Endothelial cell of umbilical vein (primary cell): ENCODE measurements at regions not wholly inside any gene's neighbourhood (a gene's known extent, or its start where the extent isn't known, plus 50 kb on each side); places are given as distances from the start of the nearest gene placed in this dataset.

Source experiments
- BruUV-seq: library from RNA; stranded (reverse); fragments of 400-500 nt; replicated peaks from 2 replicates; lab custom pipeline; 2021; lab: Mats Ljungman, UMichigan
- CTCF ChIA-PET: fragments of 300-600, 350-600 bp; sonication (Branson Sonifier 250); formaldehyde crosslinking; loops from one replicate; lab custom pipeline; 2021; ENCODE audit warnings: antibody characterized with exemption, inconsistent platforms; lab: Charles Lee
- POLR2A ChIA-PET: fragments of 300-600, 350-600 bp; sonication (Branson Sonifier 250); formaldehyde crosslinking; loops from one replicate; lab custom pipeline; 2021; ENCODE audit warnings: antibody characterized with exemption, inconsistent platforms; lab: Charles Lee
- DNase-seq: peaks from one replicate; pipeline ENCODE4 v3.0.0-alpha.2; 2011; ENCODE audit warnings: low read depth, low spot score
- FAIRE-seq: peaks from 2 replicates; lab custom pipeline; 2011; peaks lifted over from hg19 to GRCh38; lab: Jason Lieb, UNC
- H2AFZ ChIP-seq: 2 replicates; pipeline ENCODE4 v1.6.0; 2012; ENCODE audit warnings: low read depth, low read length, control low read depth, inconsistent platforms
- H3K27ac ChIP-seq: 2 replicates; pipeline ENCODE4 v1.5.1; 2011; ENCODE audit warnings: low read depth, mild to moderate bottlenecking, control low read depth, low read length, moderate library complexity; ENCODE audit not compliant: insufficient read depth
- H3K27me3 ChIP-seq, 2 experiments: 2 replicates each; pipeline versions ENCODE4 v1.6.0 to v1.6.1; 2011; ENCODE audit warnings: low read length in 2 of 2, mixed read lengths in 1 of 2; ENCODE audit not compliant: control insufficient read depth in 2 of 2, insufficient read depth in 2 of 2
- H3K36me3 ChIP-seq, 2 experiments: 2 replicates in 1 of 2; 3 replicates in 1 of 2; pipeline ENCODE4 v1.5.1; 2011; ENCODE audit warnings: low read length in 2 of 2, mild to moderate bottlenecking in 1 of 2, moderate library complexity in 1 of 2; ENCODE audit not compliant: control insufficient read depth in 2 of 2, insufficient read depth in 2 of 2; ENCODE audit errors: extremely low read depth in 1 of 2
- H3K4me1 ChIP-seq: 3 replicates; pipeline ENCODE4 v1.5.1; 2011; ENCODE audit warnings: mild to moderate bottlenecking, low read length; ENCODE audit not compliant: control insufficient read depth, insufficient read depth; ENCODE audit errors: extremely low read depth
- H3K4me2 ChIP-seq: 2 replicates; pipeline ENCODE4 v1.6.1; 2011; ENCODE audit warnings: low read length, control low read depth, mixed read lengths; ENCODE audit not compliant: insufficient read depth
- H3K4me3 ChIP-seq, 3 experiments: fragments of 200-600 bp in 1 of 3; sonication (generic), shearing (Covaris generic) in 1 of 3; replicated peaks in 1 of 3; 2 replicates each; pipeline ENCODE4 v1.5.1; 2011 to 2016; ENCODE audit warnings: control low read depth in 3 of 3, low read length in 3 of 3, mild to moderate bottlenecking in 2 of 3, inconsistent platforms in 1 of 3, low read depth in 1 of 3, moderate library complexity in 1 of 3; ENCODE audit not compliant: insufficient read depth in 1 of 3
- H3K79me2 ChIP-seq: 2 replicates; pipeline ENCODE4 v1.6.0; 2012; ENCODE audit warnings: low read length, inconsistent platforms; ENCODE audit not compliant: control insufficient read depth, insufficient read depth
- H3K9ac ChIP-seq: replicated peaks from 2 replicates; pipeline ENCODE3; 2011; ENCODE audit warnings: low read length, control low read depth; ENCODE audit not compliant: insufficient read depth; ENCODE audit errors: extremely low read depth
- H3K9me1 ChIP-seq: replicated peaks from 3 replicates; pipeline ENCODE4 v1.6.0; 2011; ENCODE audit warnings: mild to moderate bottlenecking, low read length; ENCODE audit not compliant: control insufficient read depth, insufficient read depth; ENCODE audit errors: extremely low read depth
- H3K9me3 ChIP-seq: replicated peaks from 2 replicates; pipeline ENCODE4 v1.5.1; 2012; ENCODE audit warnings: low read length, inconsistent platforms; ENCODE audit not compliant: control insufficient read depth, insufficient read depth
- H4K20me1 ChIP-seq: replicated peaks from 2 replicates; pipeline ENCODE3; 2011; ENCODE audit warnings: mild to moderate bottlenecking, low read length; ENCODE audit not compliant: control insufficient read depth, insufficient read depth; ENCODE audit errors: extremely low read depth
- EZH2 ChIP-seq: IDR thresholded peaks from 2 replicates; pipeline ENCODE4 v1.6.1; 2012; ENCODE audit warnings: borderline replicate concordance, low read depth, mild to moderate bottlenecking, moderate library complexity, low read length, inconsistent platforms; ENCODE audit not compliant: severe bottlenecking
- FOS ChIP-seq: IDR thresholded peaks from 2 replicates; pipeline ENCODE4 v1.6.1; 2011; ENCODE audit warnings: mild to moderate bottlenecking, low read length, moderate library complexity, borderline replicate concordance; ENCODE audit not compliant: insufficient read depth
- GATA2 ChIP-seq: IDR thresholded peaks from 2 replicates; pipeline ENCODE4 v1.7.0; 2011; ENCODE audit warnings: low read depth, mild to moderate bottlenecking, moderate library complexity, mixed read lengths, low read length; ENCODE audit not compliant: insufficient read length, insufficient read depth
- JUN ChIP-seq: IDR thresholded peaks from 2 replicates; pipeline ENCODE4 v1.6.1; 2011; ENCODE audit warnings: borderline replicate concordance, low read depth; ENCODE audit not compliant: insufficient read length, insufficient read depth
- MYC ChIP-seq: IDR thresholded peaks from one replicate; pipeline ENCODE4 v1.6.1; 2011; ENCODE audit warnings: mild to moderate bottlenecking, low read depth, low read length
- POLR2A ChIP-seq: IDR thresholded peaks from 2 replicates; pipeline ENCODE4 v1.6.1; 2012; ENCODE audit warnings: low read depth, mild to moderate bottlenecking, control low read depth, low read length
- POLR2AphosphoS5 ChIP-seq: IDR thresholded peaks from 2 replicates; pipeline ENCODE4 v1.6.1; 2012; ENCODE audit warnings: low read depth, mild to moderate bottlenecking, control low read depth, low read length, moderate library complexity; ENCODE audit not compliant: insufficient read depth
- dilution Hi-C: fragments of 300-500 bp; cut with MboI; formaldehyde crosslinking; loops from one replicate; pipeline ENCODE4 v1.15.0; 2019; ENCODE audit warnings: low sequenced_read_pairs; ENCODE audit not compliant: extremely low pct_ligation_motif_present
- intact Hi-C: fragments of 100-400 bp; cut with micrococcal nuclease; formaldehyde crosslinking; loops from one replicate; pipeline ENCODE4 v1.10.0; 2022
- TF ChIP-seq, protein P1 (sequence below): IDR thresholded peaks from 2 replicates; pipeline ENCODE4 v1.6.1; 2011; ENCODE audit not compliant: insufficient read depth, insufficient read length
- TF ChIP-seq, protein P2 (sequence below), 2 donors: IDR thresholded peaks; 1 replicate in 1 of 2; 2 replicates in 1 of 2; pipeline ENCODE4 v1.5.1; 2011; ENCODE audit warnings: low read length in 2 of 2, mild to moderate bottlenecking in 2 of 2, moderate library complexity in 2 of 2, control low read depth in 1 of 2, inconsistent platforms in 1 of 2, low read depth in 1 of 2; ENCODE audit not compliant: insufficient read depth in 1 of 2; ENCODE audit errors: extremely low read depth in 1 of 2

DNA sequence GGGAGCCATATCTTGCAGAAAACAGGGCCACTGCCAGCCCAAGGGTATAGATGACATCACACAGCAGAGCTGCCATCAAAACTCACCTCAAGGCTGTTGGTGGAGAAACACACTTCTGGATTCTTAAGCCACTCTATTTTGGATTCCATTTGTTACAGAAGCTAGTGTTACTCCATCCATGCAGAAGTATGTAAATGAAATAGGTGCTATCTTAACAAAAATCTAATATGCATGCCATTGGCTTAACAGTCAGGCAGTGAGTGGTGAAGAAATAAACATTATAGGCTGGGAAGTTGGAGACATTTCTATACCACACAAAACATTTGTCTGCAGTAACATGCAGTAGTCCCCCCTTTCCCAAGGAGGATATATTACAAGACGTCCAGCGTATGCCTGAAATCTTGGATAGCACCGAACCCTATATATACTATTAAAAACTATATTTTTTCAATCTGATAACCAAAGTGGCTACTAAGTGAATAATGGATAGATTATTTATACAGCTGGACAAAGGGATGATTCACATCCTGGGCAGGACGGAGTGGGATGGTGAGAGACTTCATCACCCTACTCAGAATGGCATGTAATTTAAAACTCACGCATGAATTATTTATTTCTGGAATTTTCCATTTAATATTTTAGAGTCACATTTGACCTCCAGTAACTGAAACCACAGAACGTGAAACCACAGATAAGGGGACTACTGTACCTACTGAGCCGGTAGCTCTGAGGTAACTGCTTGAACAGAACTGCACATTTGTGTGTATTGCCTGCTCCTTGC lies 160.0 kb upstream of the PLN start:
- intact Hi-C loops, result loop anchor here (2.0 to 5.0 kb wide), 5 partner anchors 79 to 786 kb away; partner anchors contain the start of gene GOPC
- H3K4me1 ChIP-seq, result peaks cover 24% of the 10 kb centered on the region
- DNase-seq, result peak; percentile 97
- H4K20me1 ChIP-seq, result no peaks in the 10 kb centered on the region
- H3K36me3 ChIP-seq, result no peaks in the 10 kb centered on the region
- peak overlapping the region; percentile 81 for H3K27ac ChIP-seq
- H3K9me1 ChIP-seq, result no peaks in the 10 kb centered on the region
- POLR2A ChIA-PET, result interaction anchor here (0.6 kb wide), 1 partner anchor 481 kb away, joined by 3 read pairs; no protein-coding TSS in a partner anchor
- H2AFZ ChIP-seq, result peak overlapping the region; percentile 44
- H3K79me2 ChIP-seq, result no peaks in the 10 kb centered on the region
- peak; percentile 62 for FAIRE-seq
- CTCF ChIA-PET, result interaction anchor here (1.0 to 1.2 kb wide), 3 partner anchors 10 to 78 kb away, joined by 3 read pairs; no protein-coding TSS in a partner anchor
- BruUV-seq, result no TSS peak
- dilution Hi-C loops, result no loop called here
- H3K27me3 ChIP-seq, result no peaks in the 10 kb centered on the region
- peak overlapping the region; percentile 72 for H3K4me2 ChIP-seq
- TF ChIP-seq MYC (no peak), FOS (peak; percentile 84), GATA2 (peak; percentile 94), POLR2A (peak; percentile 50), JUN (peak; percentile 96), POLR2AphosphoS5 (peak; percentile 72), EZH2 (no peak)
- TF ChIP-seq, protein P1, sequence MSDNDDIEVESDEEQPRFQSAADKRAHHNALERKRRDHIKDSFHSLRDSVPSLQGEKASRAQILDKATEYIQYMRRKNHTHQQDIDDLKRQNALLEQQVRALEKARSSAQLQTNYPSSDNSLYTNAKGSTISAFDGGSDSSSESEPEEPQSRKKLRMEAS, result no peak
- TF ChIP-seq, protein P2, sequence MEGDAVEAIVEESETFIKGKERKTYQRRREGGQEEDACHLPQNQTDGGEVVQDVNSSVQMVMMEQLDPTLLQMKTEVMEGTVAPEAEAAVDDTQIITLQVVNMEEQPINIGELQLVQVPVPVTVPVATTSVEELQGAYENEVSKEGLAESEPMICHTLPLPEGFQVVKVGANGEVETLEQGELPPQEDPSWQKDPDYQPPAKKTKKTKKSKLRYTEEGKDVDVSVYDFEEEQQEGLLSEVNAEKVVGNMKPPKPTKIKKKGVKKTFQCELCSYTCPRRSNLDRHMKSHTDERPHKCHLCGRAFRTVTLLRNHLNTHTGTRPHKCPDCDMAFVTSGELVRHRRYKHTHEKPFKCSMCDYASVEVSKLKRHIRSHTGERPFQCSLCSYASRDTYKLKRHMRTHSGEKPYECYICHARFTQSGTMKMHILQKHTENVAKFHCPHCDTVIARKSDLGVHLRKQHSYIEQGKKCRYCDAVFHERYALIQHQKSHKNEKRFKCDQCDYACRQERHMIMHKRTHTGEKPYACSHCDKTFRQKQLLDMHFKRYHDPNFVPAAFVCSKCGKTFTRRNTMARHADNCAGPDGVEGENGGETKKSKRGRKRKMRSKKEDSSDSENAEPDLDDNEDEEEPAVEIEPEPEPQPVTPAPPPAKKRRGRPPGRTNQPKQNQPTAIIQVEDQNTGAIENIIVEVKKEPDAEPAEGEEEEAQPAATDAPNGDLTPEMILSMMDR (IDR thresholded peaks at IDR 0.05; ENCODE audit: extremely low read depth in 1 of 2, insufficient read depth in 1 of 2, low read depth in 1 of 2, low read length in 2 of 2), result no peak
- H3K9ac ChIP-seq, result peak overlapping the region; percentile 37
- no peaks in the 10 kb centered on the region for H3K9me3 ChIP-seq
- no peak overlapping the region for H3K4me3 ChIP-seq
